ENCODE measurements at regions not wholly inside any gene's neighbourhood (a gene's known extent, or its start where the extent isn't known, plus 50 kb on each side); places are given as distances from the start of the nearest gene placed in this dataset.

GRCh38 chr20:11277858-11278257 lies 604.1 kb upstream of the JAG1 start:
- Histone ChIP-seq H2AFZ (replicated peaks; ENCODE audit: low read length, poor library complexity) (no peak overlapping the region), H3K9me1 (ENCODE audit: insufficient read depth, low read length) (no peaks in the 10 kb centered on the region), H3K23ac (ENCODE audit: low read depth, low read length) (no peak overlapping the region), H4K8ac (ENCODE audit: low read depth in 2 of 2, low read length in 2 of 2) (no peak overlapping the region), H3K56ac (ENCODE audit: extremely low read depth, insufficient read depth, low read length) (no peak overlapping the region), H3K27me3 (ENCODE audit: control insufficient read depth, insufficient read depth, low read length) (no peaks in the 10 kb centered on the region), H4K5ac (ENCODE audit: low read depth, low read length) (no peak overlapping the region), H3K4ac (ENCODE audit: low read depth, low read length) (no peak overlapping the region), H2BK120ac (ENCODE audit: low read depth, low read length) (no peak overlapping the region), H2BK15ac (ENCODE audit: low read depth, low read length) (no peak overlapping the region), H4K20me1 (ENCODE audit: insufficient read depth, low read length) (no peaks in the 10 kb centered on the region), H2BK20ac (ENCODE audit: low read depth, low read length) (no peak overlapping the region), H3K18ac (ENCODE audit: low read depth, low read length) (no peak overlapping the region), H2AK9ac (replicated peaks; ENCODE audit: low read depth, low read length, poor library complexity) (no peak overlapping the region), H3K79me1 (ENCODE audit: low read depth in 1 of 2, low read length in 2 of 2) (no peaks in the 10 kb centered on the region), H3K14ac (replicated peaks; ENCODE audit: low read depth, low read length) (no peak overlapping the region), H3K9ac (ENCODE audit: low read depth, low read length) (no peak overlapping the region), H2AK5ac (ENCODE audit: low read depth, low read length) (peak overlapping the region; percentile 5; the same call in 1 of the 2 replicates), H3K4me1 (ENCODE audit: control insufficient read depth, insufficient read depth, low read length) (no peaks in the 10 kb centered on the region), H3K4me3 (ENCODE audit: insufficient read depth, low read depth, low read length) (no peak overlapping the region), H3K36me3 (ENCODE audit: control insufficient read depth, insufficient read depth, low read length) (no peaks in the 10 kb centered on the region), H2BK5ac (ENCODE audit: low read depth, low read length, poor library complexity, severe bottlenecking) (no peak overlapping the region), H3K27ac (ENCODE audit: insufficient read depth, low read length) (no peak overlapping the region), H3K9me3 (ENCODE audit: control insufficient read depth, insufficient read depth, low read length) (peaks cover 3% of the 10 kb centered on the region; the same call in 1 of the 2 replicates), H3K4me2 (ENCODE audit: low read depth, low read length) (no peak overlapping the region), H4K91ac (ENCODE audit: insufficient read depth, low read depth, low read length) (no peak overlapping the region)
- WGBS, 2 experiments (ENCODE audit: extremely low coverage in 2 of 2, insufficient read length in 1 of 2): 88% methylated on average over 3 of the region's 4 CpGs; no CpG with 5 or more reads in 1 of the 2 experiments
- no peak for ATAC-seq (ENCODE audit: low read depth)
- DNase-seq: no peak
- TF ChIP-seq CTCF (conservative IDR thresholded peaks at IDR 0.05; ENCODE audit: low read depth, low read length): no peak
- no peak for TF ChIP-seq RFX5 (IDR thresholded peaks at IDR 0.05; ENCODE audit: low read depth, low read length)
- no peak for TF ChIP-seq NFE2L2 (IDR thresholded peaks at IDR 0.05; ENCODE audit: low read depth, low read length)
- no peak for TF ChIP-seq MAZ (IDR thresholded peaks at IDR 0.05; ENCODE audit: borderline replicate concordance, low read depth, low read length)
- no peak for TF ChIP-seq MXI1 (IDR thresholded peaks at IDR 0.05; ENCODE audit: borderline replicate concordance, low read depth, low read length)
- TF ChIP-seq ELK1 (IDR thresholded peaks at IDR 0.05; ENCODE audit: borderline replicate concordance, low read depth, low read length): no peak
- no peak for TF ChIP-seq BHLHE40 (IDR thresholded peaks at IDR 0.05; ENCODE audit: low read depth, low read length)
- no peak for TF ChIP-seq RCOR1 (IDR thresholded peaks at IDR 0.05; ENCODE audit: insufficient replicate concordance, low read length)
- no peak for TF ChIP-seq RAD21 (IDR thresholded peaks at IDR 0.05; ENCODE audit: low read length)
- TF ChIP-seq SMC3 (IDR thresholded peaks at IDR 0.05; ENCODE audit: low read depth, low read length): no peak
- TF ChIP-seq FOS (IDR thresholded peaks at IDR 0.05; ENCODE audit: low read depth, low read length): no peak
- TF ChIP-seq USF2 (IDR thresholded peaks at IDR 0.05; ENCODE audit: low read depth, low read length): no peak
- no peak for TF ChIP-seq CEBPB (IDR thresholded peaks at IDR 0.05; ENCODE audit: low read depth, low read length)
- no peak for TF ChIP-seq CHD1 (IDR thresholded peaks at IDR 0.05; ENCODE audit: low read depth, low read length)
- TF ChIP-seq POLR2A (IDR thresholded peaks at IDR 0.05; ENCODE audit: low read depth, low read length): no peak
- no peak for TF ChIP-seq MAFK (IDR thresholded peaks at IDR 0.05; ENCODE audit: low read depth, low read length)
- dilution Hi-C loops (cut with HindIII; ENCODE audit: low sequenced_read_pairs, unreplicated experiment): no loop called here
- no TSS peak for BruUV-seq (replicated peaks)
- in situ Hi-C loops (cut with MboI; ENCODE audit: low sequenced_read_pairs): loop anchor here (5.0 to 10.0 kb wide), 3 partner anchors 264 to 813 kb away; no protein-coding TSS in a partner anchor
- CTCF ChIA-PET: interaction anchor here (0.6 to 0.8 kb wide), 2 partner anchors 264 to 726 kb away, joined by 3 read pairs; no protein-coding TSS in a partner anchor
- POLR2A ChIA-PET (ENCODE audit: unreplicated experiment): no interaction called here
- intact Hi-C loops (cut with micrococcal nuclease): no loop called here
